Colonic mucosa (tissue), 4 donors: ENCODE measurements at regions not wholly inside any gene's neighbourhood (a gene's known extent, or its start where the extent isn't known, plus 50 kb on each side); places are given as distances from the start of the nearest gene placed in this dataset.

ENCODE experiments used
- DNase-seq: peaks from one replicate; pipeline ENCODE4 v3.0.0-alpha.2; 2020
- H3K27ac ChIP-seq: fragments of 200-600 bp; one replicate; pipeline ENCODE4 v1.8.0; 2021
- H3K27me3 ChIP-seq: fragments of 200-600 bp; one replicate; pipeline ENCODE4 v1.8.0; 2021
- H3K36me3 ChIP-seq: fragments of 200-600 bp; one replicate; pipeline ENCODE4 v1.8.0; 2021
- H3K4me1 ChIP-seq: fragments of 200-600 bp; one replicate; pipeline ENCODE4 v1.8.0; 2021; ENCODE audit warnings: mild to moderate bottlenecking
- H3K4me3 ChIP-seq: fragments of 200-600 bp; one replicate; pipeline ENCODE4 v1.8.0; 2021
- H3K9ac ChIP-seq, 2 donors: one replicate each; pipeline ENCODE4 v1.7.0; 2013; ENCODE audit warnings: control low read depth in 2 of 2, low read depth in 2 of 2, low read length in 2 of 2
- H3K9me3 ChIP-seq: fragments of 200-600 bp; one replicate; pipeline ENCODE4 v1.8.0; 2021
- CTCF ChIP-seq: fragments of 200-600 bp; IDR thresholded peaks from one replicate; pipeline ENCODE4 v1.8.0; 2022; ENCODE audit warnings: antibody characterized with exemption, mild to moderate bottlenecking
- intact Hi-C: fragments of 100-400 bp; cut with DNase I; formaldehyde crosslinking; loops from one replicate; pipeline ENCODE4 v1.14.1; 2022
- donor health status: healthy.
- donor health status: DM: no; HTN: no; CAD: no.
- donor health status: DM: no; HTN: no; CAD: no.

- no peak for DNase-seq
- Histone ChIP-seq H3K27me3 (no peaks in the 10 kb centered on the region), H3K4me3 (no peak overlapping the region), H3K27ac (no peak overlapping the region), H3K9ac (no peak overlapping the region), H3K9me3 (no peaks in the 10 kb centered on the region), H3K36me3 (no peaks in the 10 kb centered on the region), H3K4me1 (no peaks in the 10 kb centered on the region)
- no peak for TF ChIP-seq CTCF
- intact Hi-C loops = no loop called here
Measured at GRCh38 chrX:4238916-4239315, 525.5 kb upstream of the PRKX start.

- Histone ChIP-seq H3K9me3 (no peaks in the 10 kb centered on the region), H3K9ac (no peak overlapping the region), H3K27ac (no peak overlapping the region), H3K27me3 (no peaks in the 10 kb centered on the region), H3K4me3 (no peak overlapping the region), H3K4me1 (no peaks in the 10 kb centered on the region), H3K36me3 (no peaks in the 10 kb centered on the region)
- no peak for DNase-seq
- TF ChIP-seq CTCF = no peak
- intact Hi-C loops = no loop called here
Measured at GRCh38 chrX:4225086-4225485, 511.6 kb upstream of the PRKX start.

GRCh38 chrX:4206941-4207340 is 493.5 kb upstream of the PRKX start:
- Histone ChIP-seq H3K27me3 (no peaks in the 10 kb centered on the region), H3K4me1 (no peaks in the 10 kb centered on the region), H3K36me3 (no peaks in the 10 kb centered on the region), H3K4me3 (no peak overlapping the region), H3K9ac (no peak overlapping the region), H3K9me3 (no peaks in the 10 kb centered on the region), H3K27ac (no peak overlapping the region)
- DNase-seq = no peak
- no peak for TF ChIP-seq CTCF
- intact Hi-C loops = no loop called here

GRCh38 chrX:4197971-4198370 is 484.5 kb upstream of the PRKX start:
- intact Hi-C loops = no loop called here

GRCh38 chrX:4193500-4194155 is 480.2 kb upstream of the PRKX start:
- Histone ChIP-seq H3K4me3 (no peak overlapping the region), H3K27me3 (no peaks in the 10 kb centered on the region), H3K27ac (no peak overlapping the region), H3K36me3 (no peaks in the 10 kb centered on the region), H3K9ac (no peak overlapping the region), H3K9me3 (no peaks in the 10 kb centered on the region), H3K4me1 (no peaks in the 10 kb centered on the region)
- DNase-seq = no peak
- intact Hi-C loops = no loop called here
- no peak for TF ChIP-seq CTCF

More at GRCh38 chrX:4197971-4198370, 484.5 kb upstream of the PRKX start:
- Histone ChIP-seq H3K27me3 (no peaks in the 10 kb centered on the region), H3K9ac (no peak overlapping the region), H3K4me1 (no peaks in the 10 kb centered on the region), H3K4me3 (no peak overlapping the region), H3K27ac (no peak overlapping the region), H3K9me3 (no peaks in the 10 kb centered on the region), H3K36me3 (no peaks in the 10 kb centered on the region)
- no peak for DNase-seq
- TF ChIP-seq CTCF = no peak
